ELR (cell line): ENCODE measurements at regions not wholly inside any gene's neighbourhood (a gene's known extent, or its start where the extent isn't known, plus 50 kb on each side); places are given as distances from the start of the nearest gene placed in this dataset.

ENCODE experiments used
- DNase-seq: peaks from one replicate; pipeline ENCODE4 v3.0.0-alpha.2; 2015; ENCODE audit warnings: low read depth

GRCh38 chr5:14983666-14984441, 112.3 kb upstream of the ANKH start:
- DNase-seq: no peak

GRCh38 chr5:14980698-14981097, 109.1 kb upstream of the ANKH start:
- no peak for DNase-seq

GRCh38 chr5:14977058-14977685, 105.6 kb upstream of the ANKH start:
- DNase-seq: no peak

- no peak for DNase-seq
Observed at GRCh38 chr5:14976486-14976885, 104.9 kb upstream of the ANKH start.

DNA sequence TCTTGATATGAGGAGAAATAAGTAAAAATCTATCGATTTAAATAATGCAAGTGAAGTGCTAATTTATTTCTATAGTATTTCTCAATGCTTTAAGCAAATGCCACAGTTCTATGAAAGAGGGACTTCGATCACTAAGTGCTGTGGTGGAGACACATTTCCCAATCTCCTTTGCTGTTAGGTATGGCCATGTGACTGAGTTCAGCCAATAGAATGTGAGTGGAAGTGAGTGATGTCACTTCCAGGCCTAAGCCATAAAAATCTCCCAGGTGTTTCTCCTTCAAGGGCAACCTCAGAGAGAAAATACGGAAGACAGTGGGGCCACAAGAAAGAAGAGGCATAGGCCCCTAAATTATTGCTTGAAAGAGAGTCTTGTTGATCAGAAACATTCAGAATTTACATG, 100.3 kb upstream of the ANKH start:
- DNase-seq: no peak

- no peak for DNase-seq
Observed at GRCh38 chr5:14968796-14969195, 97.2 kb upstream of the ANKH start.

DNA sequence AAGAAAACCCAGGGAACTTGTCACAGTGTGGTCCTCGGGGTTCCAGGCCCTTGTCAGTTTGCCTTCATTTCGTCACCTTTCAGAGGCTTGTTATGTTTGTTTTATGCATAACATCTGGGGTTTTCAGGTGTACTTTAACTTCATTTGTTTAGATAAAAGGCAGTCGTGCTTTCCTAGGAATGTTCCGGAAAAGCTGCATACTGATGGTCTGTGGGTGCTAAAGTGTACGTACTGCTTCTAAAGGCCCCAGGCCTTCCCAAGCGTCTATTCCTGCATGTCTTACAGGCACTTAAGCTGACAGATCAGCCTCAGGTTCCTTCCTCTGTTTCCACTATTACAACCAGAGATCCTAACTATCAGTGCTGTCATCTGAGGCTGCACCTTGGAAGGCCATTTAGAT, 95.6 kb upstream of the ANKH start:
- DNase-seq: no peak

GRCh38 chr5:14965815-14966214, 94.2 kb upstream of the ANKH start:
- DNase-seq: no peak

DNA sequence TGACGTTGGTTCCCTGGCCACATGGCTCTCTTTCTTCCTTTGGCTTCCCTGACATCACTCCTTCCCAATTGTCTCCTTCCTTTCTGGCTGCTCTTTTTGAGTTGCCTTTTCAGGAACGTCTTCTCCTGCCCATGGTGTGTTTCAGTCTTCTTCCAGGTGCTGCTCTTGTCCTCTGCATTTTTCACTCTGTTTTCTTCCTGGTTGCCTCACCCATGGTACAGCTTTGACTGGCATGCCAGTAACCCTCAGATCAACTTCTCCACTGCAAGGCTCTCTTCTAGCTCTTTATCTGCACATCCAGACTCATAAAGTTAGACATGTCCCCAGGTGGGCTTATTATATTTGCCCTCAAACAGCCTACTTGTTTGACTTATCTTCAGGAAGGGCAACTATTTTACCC, 91.0 kb upstream of the ANKH start:
- no peak for DNase-seq

- no peak for DNase-seq
Observed at GRCh38 chr5:14960120-14960462, 88.5 kb upstream of the ANKH start.

DNA sequence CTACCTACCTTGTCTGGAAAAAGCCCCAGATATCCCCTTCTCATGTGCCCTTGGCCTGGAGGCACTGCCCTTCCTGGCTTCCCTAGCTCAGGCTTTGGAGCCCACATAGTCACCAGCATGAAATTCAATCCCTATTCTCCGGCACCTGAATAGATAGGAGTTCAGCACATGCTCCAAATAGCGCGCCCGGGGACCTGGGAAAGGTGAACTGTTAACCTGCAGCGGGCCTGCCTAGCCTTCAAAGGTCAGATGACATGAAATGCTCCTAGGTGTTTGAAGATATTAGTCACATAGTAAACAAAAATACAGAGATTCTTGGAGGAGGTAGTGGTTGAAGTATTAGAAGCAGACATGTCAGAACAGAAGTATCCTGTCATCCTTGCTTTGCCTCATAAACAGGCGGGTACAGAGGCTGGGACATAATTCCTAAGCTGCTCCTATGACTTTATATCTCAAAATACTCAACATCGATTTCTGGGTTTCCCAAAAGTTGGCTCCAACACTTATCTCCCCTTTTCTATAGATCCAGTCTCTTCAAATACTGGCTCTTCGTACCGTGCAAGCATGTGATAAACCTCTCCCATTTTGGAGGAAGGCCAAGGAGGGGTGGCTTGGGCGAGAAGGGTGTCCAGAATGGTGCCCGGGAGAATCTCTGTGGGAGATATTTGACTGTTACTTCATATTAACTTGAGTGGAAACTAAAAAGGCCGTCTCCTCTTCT, 88.0 kb upstream of the ANKH start:
- DNase-seq: no peak

DNA sequence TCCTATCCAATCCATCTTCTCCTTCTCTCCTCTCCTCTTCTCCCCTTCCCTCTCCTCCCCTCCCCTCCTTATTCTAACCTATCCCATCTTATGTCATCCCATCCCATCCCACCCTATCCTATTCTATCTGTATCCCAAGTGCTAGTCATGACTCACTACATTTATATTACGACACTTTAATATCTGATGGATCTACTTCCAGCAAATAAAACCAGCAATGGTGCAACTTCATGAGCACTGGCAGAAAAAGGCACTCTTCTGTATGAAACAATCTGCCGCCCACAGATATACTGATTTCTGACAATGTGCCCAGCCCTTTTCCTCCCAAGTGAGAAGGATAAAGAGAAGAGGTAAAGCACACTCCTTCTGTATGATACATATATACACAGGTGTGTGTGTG, 86.6 kb upstream of the ANKH start:
- DNase-seq: no peak

- no peak for DNase-seq
Observed at GRCh38 chr5:14956423-14957046, 85.0 kb upstream of the ANKH start.

DNA sequence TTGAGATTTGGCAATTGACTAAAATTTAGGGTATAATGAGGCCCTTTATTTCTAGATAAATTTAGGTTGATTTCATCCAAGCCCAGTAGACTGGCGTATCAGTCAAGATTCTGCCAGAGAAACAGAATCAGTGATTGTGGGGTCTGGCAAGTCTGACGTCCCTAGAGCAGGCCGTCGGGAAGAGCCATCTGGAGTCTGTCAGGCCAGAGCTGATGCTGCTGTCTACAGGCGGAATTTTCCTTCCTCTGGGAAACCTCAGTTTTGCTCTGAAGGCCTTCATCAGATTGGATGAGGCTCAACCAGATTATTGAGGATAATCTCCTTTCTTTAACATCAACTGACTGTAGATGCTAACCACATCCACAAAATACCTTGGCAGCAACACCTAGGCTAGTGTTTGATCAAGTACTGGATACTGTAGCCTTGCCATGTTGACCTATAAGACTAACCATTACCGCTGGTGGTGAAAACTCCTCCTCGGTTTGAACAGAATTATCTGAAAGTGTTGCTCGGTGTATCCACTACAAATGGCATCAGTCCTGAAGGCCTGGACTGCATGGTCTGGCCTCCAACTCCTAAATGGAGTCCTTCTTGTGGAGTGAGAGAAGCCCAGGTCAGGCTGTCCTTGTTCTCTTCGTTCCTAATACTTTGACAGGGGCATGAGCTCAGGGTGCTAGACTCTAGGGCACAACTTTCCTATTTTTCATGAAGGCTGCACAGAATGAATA, 83.2 kb upstream of the ANKH start:
- DNase-seq: no peak

GRCh38 chr5:14954216-14954615, 82.6 kb upstream of the ANKH start:
- DNase-seq: no peak

DNA sequence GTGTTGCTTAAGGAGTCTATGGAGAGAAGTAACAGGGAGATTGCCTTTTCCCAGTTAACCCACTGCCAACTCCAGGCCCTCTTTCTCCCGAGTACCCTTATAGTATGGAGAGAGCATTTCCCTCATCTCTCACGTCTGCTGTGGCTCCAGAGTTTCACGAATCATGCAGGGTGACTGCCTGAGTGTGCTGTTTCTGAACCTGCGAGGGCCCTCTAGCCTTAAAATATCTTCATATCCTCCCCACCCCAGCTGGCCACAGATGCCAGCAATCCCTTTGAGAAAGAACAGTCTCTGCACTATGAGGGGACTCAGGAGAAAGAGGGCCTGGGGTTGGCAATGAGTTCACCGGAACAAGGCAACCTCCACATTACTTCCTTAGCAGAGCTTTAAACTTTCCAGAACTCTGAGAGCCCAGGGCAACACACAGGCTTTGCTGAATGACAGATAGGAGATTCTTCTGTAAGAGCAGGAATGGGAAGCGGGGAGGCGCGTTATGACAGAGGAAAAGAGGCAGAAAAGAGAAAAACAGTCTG, 81.6 kb upstream of the ANKH start:
- DNase-seq: no peak

GRCh38 chr5:14948383-14948782, 76.8 kb upstream of the ANKH start:
- DNase-seq: no peak

GRCh38 chr5:14946815-14947620, 75.4 kb upstream of the ANKH start:
- peak; percentile 46 for DNase-seq

- DNase-seq: no peak
Observed at GRCh38 chr5:14945450-14945849, 73.9 kb upstream of the ANKH start.

- no peak for DNase-seq
Observed at GRCh38 chr5:14944996-14945395, 73.4 kb upstream of the ANKH start.

- DNase-seq: no peak
Observed at GRCh38 chr5:14944350-14944739, 72.8 kb upstream of the ANKH start.
